Fibroblast of lung (primary cell): ENCODE measurements at regions not wholly inside any gene's neighbourhood (a gene's known extent, or its start where the extent isn't known, plus 50 kb on each side); places are given as distances from the start of the nearest gene placed in this dataset.

ENCODE experiments used
- DNase-seq, 2 donors: peaks; one replicate each; pipeline versions ENCODE4 v3.0.0 to v3.0.0-alpha.2; 2010; ENCODE audit warnings: low read depth in 2 of 2
- H2AFZ ChIP-seq: 2 replicates; pipeline ENCODE4 v1.5.1; 2012; ENCODE audit warnings: low read length, control low read depth, inconsistent platforms
- H3K27ac ChIP-seq: 2 replicates; pipeline ENCODE4 v1.5.1; 2011; ENCODE audit warnings: low read length, control low read depth; ENCODE audit not compliant: insufficient read depth
- H3K27me3 ChIP-seq: 2 replicates; pipeline ENCODE4 v1.5.1; 2011; ENCODE audit warnings: mild to moderate bottlenecking, low read length; ENCODE audit not compliant: control insufficient read depth, insufficient read depth
- H3K36me3 ChIP-seq: 2 replicates; pipeline ENCODE4 v1.5.1; 2011; ENCODE audit warnings: low read length; ENCODE audit not compliant: control insufficient read depth, insufficient read depth
- H3K4me1 ChIP-seq: 2 replicates; pipeline ENCODE4 v1.5.1; 2011; ENCODE audit warnings: low read length; ENCODE audit not compliant: control insufficient read depth, insufficient read depth; ENCODE audit errors: extremely low read depth
- H3K4me2 ChIP-seq: 2 replicates; pipeline ENCODE4 v1.5.1; 2011; ENCODE audit warnings: low read length, control low read depth; ENCODE audit not compliant: insufficient read depth; ENCODE audit errors: extremely low read depth
- H3K4me3 ChIP-seq, 4 experiments: fragments of 200-600 bp in 1 of 4; sonication (generic) in 1 of 4; replicated peaks in 1 of 4; 2 replicates each; pipeline ENCODE4 v1.5.1; 2011 to 2016; ENCODE audit warnings: low read length in 4 of 4, low read depth in 3 of 4, mild to moderate bottlenecking in 3 of 4, control low read depth in 2 of 4, inconsistent platforms in 1 of 4, mixed read lengths in 1 of 4; ENCODE audit not compliant: insufficient read depth in 1 of 4; ENCODE audit errors: control extremely low read depth in 1 of 4
- H3K79me2 ChIP-seq: 2 replicates; pipeline ENCODE4 v1.5.1; 2012; ENCODE audit warnings: mild to moderate bottlenecking, low read length, inconsistent platforms; ENCODE audit not compliant: control insufficient read depth, insufficient read depth
- H3K9ac ChIP-seq: 2 replicates; pipeline ENCODE4 v1.5.1; 2011; ENCODE audit warnings: mild to moderate bottlenecking, low read length, control low read depth; ENCODE audit not compliant: insufficient read depth
- H3K9me3 ChIP-seq: 2 replicates; pipeline ENCODE4 v1.5.1; 2012; ENCODE audit warnings: low read depth, low read length; ENCODE audit not compliant: control insufficient read depth, insufficient read depth
- H4K20me1 ChIP-seq: 2 replicates; pipeline ENCODE4 v1.5.1; 2011; ENCODE audit warnings: low read length; ENCODE audit not compliant: control insufficient read depth, insufficient read depth; ENCODE audit errors: extremely low read depth
- EZH2 ChIP-seq: IDR thresholded peaks from 2 replicates; pipeline ENCODE4 v1.5.1; 2012; ENCODE audit warnings: low read length, control low read depth, mild to moderate bottlenecking; ENCODE audit errors: missing control alignments
- TF ChIP-seq, protein P1 (sequence below), 2 donors: IDR thresholded peaks in 1 of 2; conservative IDR thresholded peaks in 1 of 2; 1 replicate in 1 of 2; 2 replicates in 1 of 2; pipeline ENCODE4 v1.5.1; 2011 to 2012; ENCODE audit warnings: low read length in 2 of 2, control low read depth in 1 of 2, inconsistent platforms in 1 of 2, low read depth in 1 of 2, mild to moderate bottlenecking in 1 of 2

DNA sequence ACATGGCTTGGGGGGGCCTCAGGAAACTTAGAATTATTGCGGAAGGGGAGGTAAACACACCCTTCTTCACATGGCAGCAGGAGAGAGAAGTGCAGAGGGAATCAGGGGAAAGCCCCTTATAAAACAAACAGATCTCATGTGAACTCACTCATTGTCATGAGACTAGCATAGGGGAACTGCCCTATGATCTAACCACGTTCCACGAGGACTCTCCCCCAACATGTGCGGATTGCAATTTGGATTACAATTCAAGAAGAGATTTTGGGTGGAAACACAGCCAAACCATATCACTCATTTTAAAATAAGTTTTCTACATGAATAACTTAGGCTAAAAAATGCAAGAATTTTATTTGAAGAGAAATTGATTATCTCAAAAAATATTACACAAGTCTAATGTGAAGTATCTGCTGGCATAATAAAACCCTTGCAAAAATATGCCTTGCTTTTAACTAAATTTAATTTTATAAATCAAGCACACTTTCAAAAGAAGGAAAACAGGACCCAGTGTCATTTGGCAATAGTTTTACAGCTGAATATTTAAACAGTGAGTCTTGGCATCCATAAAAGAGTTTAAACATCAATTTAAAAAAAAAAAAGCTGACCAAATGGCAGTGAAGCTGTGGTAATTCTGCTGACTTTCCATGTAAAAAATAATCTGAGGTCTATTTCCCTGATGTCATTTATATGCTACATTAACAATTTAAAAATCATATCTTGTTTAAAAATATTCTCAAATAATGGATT, 1057.2 kb downstream of the NAALADL2 start:
- Histone ChIP-seq H2AFZ (no peak overlapping the region), H3K27ac (no peak overlapping the region), H3K9me3 (no peaks in the 10 kb centered on the region), H3K4me3 (no peak overlapping the region), H3K4me1 (no peaks in the 10 kb centered on the region), H3K4me2 (no peak overlapping the region), H3K36me3 (no peaks in the 10 kb centered on the region), H3K9ac (no peak overlapping the region), H3K27me3 (no peaks in the 10 kb centered on the region), H3K79me2 (no peaks in the 10 kb centered on the region), H4K20me1 (no peaks in the 10 kb centered on the region)
- DNase-seq, result peak in 1 of 2 donors; percentile 9
- TF ChIP-seq EZH2, result no peak
- TF ChIP-seq, protein P1, sequence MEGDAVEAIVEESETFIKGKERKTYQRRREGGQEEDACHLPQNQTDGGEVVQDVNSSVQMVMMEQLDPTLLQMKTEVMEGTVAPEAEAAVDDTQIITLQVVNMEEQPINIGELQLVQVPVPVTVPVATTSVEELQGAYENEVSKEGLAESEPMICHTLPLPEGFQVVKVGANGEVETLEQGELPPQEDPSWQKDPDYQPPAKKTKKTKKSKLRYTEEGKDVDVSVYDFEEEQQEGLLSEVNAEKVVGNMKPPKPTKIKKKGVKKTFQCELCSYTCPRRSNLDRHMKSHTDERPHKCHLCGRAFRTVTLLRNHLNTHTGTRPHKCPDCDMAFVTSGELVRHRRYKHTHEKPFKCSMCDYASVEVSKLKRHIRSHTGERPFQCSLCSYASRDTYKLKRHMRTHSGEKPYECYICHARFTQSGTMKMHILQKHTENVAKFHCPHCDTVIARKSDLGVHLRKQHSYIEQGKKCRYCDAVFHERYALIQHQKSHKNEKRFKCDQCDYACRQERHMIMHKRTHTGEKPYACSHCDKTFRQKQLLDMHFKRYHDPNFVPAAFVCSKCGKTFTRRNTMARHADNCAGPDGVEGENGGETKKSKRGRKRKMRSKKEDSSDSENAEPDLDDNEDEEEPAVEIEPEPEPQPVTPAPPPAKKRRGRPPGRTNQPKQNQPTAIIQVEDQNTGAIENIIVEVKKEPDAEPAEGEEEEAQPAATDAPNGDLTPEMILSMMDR (conservative IDR thresholded peaks at IDR 0.05 in 1 of 2, IDR thresholded peaks at IDR 0.05 in 1 of 2; ENCODE audit: low read depth in 1 of 2, low read length in 2 of 2), result no peak

DNA sequence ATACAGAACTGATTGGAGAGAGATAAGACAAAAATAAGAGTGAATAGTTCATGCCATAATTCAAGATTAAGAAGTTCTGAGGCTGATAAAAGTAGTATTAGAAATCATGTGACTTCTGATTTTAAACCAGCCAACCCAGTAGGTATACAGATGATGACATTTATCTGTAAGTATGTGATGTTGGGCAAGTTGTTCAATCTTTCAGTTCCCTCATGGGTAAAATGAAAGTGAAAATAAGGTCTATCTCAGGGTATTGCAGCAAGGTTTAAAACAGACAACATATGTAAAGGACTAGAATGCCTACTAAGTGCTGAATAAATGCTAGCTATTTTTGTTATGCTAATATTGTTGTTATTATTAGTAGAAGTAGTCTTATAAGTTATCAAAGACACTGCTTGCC, 1055.7 kb downstream of the NAALADL2 start:
- no peak overlapping the region for H3K4me3 ChIP-seq
- H3K9ac ChIP-seq, result no peak overlapping the region
- H2AFZ ChIP-seq, result no peak overlapping the region
- no peaks in the 10 kb centered on the region for H3K4me1 ChIP-seq
- no peak overlapping the region for H3K27ac ChIP-seq
- peak in 1 of 2 donors; percentile 51 for DNase-seq
- no peak for TF ChIP-seq EZH2
- TF ChIP-seq, protein P1 (conservative IDR thresholded peaks at IDR 0.05 in 1 of 2, IDR thresholded peaks at IDR 0.05 in 1 of 2; ENCODE audit: low read depth in 1 of 2, low read length in 2 of 2), result no peak
- no peaks in the 10 kb centered on the region for H4K20me1 ChIP-seq
- H3K4me2 ChIP-seq, result no peak overlapping the region
- no peaks in the 10 kb centered on the region for H3K36me3 ChIP-seq
- H3K79me2 ChIP-seq, result no peaks in the 10 kb centered on the region
- no peaks in the 10 kb centered on the region for H3K9me3 ChIP-seq
- H3K27me3 ChIP-seq, result no peaks in the 10 kb centered on the region

DNA sequence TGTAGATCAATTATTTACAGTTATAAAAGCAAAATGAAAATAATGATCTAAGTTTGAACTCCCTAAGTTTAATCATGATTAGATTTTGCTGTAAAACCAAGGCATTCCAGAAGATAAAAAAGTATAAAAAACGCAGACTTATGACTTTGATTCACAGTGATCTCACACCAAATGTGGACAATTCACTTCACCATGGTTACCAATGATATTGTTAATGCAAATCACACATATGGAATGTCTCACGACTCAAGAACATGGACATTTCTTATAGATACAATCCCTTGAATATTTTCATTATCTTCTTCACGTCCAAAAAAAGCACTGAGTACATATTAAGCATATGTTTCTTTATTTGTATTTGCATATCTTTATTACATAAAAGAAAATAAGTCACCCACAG, 1054.2 kb downstream of the NAALADL2 start:
- Histone ChIP-seq H2AFZ (no peak overlapping the region), H3K36me3 (no peaks in the 10 kb centered on the region)
- TF ChIP-seq, protein P1 (conservative IDR thresholded peaks at IDR 0.05 in 1 of 2, IDR thresholded peaks at IDR 0.05 in 1 of 2; ENCODE audit: low read depth in 1 of 2, low read length in 2 of 2), result no peak

More for the DNA sequence above, 1054.2 kb downstream of the NAALADL2 start:
- Histone ChIP-seq H3K4me3 (no peak overlapping the region), H3K4me2 (no peak overlapping the region), H4K20me1 (no peaks in the 10 kb centered on the region), H3K79me2 (no peaks in the 10 kb centered on the region), H3K9me3 (no peaks in the 10 kb centered on the region), H3K9ac (no peak overlapping the region), H3K4me1 (no peaks in the 10 kb centered on the region), H3K27ac (no peak overlapping the region), H3K27me3 (no peaks in the 10 kb centered on the region)
- no peak for DNase-seq
